ENCODE measurements at regions not wholly inside any gene's neighbourhood (a gene's known extent, or its start where the extent isn't known, plus 50 kb on each side); places are given as distances from the start of the nearest gene placed in this dataset.

DNA sequence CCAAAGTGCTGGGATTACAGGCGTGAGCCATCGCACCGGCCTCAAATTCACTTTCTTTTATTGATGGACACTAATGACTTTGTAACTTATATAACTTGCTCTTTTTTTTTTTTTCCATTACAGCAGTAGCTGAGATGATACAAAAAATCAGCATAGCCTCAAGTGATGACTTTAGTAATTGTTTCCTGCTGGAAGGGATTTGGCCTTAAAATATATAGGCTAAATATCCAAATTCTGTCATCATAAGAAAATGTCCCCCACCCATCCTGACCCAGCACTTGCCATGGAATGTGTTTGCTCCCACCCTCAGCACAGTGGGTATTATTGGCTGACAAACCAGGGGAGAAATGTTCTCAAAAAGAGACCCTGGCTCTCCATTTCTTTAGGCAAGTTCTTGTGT, 1264.1 kb upstream of the AUTS2 start:
- no peaks in the 10 kb centered on the region for H3K4me1 ChIP-seq (ENCODE audit: control insufficient read depth, low read depth, low read length)
- H3K9ac ChIP-seq (ENCODE audit: low read length): no peak overlapping the region
- no peaks in the 10 kb centered on the region for H3K36me3 ChIP-seq (ENCODE audit: control insufficient read depth, low read depth, low read length)
- no peaks in the 10 kb centered on the region for H3K27me3 ChIP-seq (ENCODE audit: control insufficient read depth, insufficient read depth, low read length)
- H3K9me3 ChIP-seq (ENCODE audit: control insufficient read depth, low read depth, low read length): peaks cover 4% of the 10 kb centered on the region
- H3K27ac ChIP-seq (ENCODE audit: low read length): no peak overlapping the region
- H3K4me3 ChIP-seq (ENCODE audit: low read length): no peak overlapping the region

DNA sequence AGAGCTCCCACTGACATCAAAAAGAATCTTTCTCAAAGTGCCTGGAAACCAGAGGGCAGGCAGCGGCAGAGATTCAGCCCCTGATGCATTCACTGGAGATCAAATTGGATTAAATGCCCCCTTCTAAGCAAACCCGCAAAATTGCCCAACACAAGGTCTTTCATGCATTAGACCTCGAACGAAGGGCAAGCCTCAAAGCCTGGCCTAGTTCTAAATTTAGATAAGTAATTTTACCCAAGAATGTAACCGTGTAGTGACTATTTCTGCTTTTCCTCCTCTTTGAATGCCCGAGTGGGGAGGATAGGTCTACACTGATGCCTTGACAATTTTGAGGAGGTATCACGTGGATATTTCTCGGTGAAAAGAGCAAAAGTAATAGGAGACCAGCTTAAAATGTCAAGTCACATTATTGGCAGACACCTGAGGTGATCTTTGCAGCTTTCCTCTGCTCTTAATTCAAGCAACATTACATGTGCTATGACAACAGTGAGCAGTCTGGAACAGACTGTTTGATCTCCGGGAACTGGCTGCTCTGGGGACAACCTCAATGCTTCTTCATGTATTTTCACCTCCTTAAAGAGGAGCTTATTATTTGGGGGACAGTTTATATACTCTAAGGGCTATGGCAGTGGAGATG, 1263.5 kb upstream of the AUTS2 start:
- Histone ChIP-seq H3K27ac (ENCODE audit: low read length) (no peak overlapping the region), H3K4me3 (ENCODE audit: low read length) (no peak overlapping the region), H3K4me1 (ENCODE audit: control insufficient read depth, low read depth, low read length) (no peaks in the 10 kb centered on the region), H3K36me3 (ENCODE audit: control insufficient read depth, low read depth, low read length) (no peaks in the 10 kb centered on the region), H3K9me3 (ENCODE audit: control insufficient read depth, low read depth, low read length) (peaks cover 4% of the 10 kb centered on the region), H3K9ac (ENCODE audit: low read length) (no peak overlapping the region), H3K27me3 (ENCODE audit: control insufficient read depth, insufficient read depth, low read length) (no peaks in the 10 kb centered on the region)

DNA sequence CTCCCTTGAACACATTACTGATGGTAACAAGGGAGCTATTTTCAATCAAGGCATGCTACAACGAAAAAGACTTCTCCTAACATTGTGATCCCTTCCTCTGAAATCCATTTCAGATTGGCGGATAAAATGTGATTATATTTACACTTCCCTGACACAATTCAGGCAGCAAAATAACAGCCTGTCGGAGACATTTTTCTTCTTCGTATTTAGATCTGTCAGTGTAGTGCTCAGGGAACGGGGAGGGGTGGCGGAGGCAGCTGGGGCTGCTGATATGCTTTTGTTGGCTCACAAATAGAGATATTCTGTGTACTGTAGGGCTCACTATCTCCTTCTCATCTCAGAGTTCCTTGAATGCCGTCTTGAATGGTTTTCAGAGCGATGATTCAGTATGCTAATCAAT, 1261.7 kb upstream of the AUTS2 start:
- Histone ChIP-seq H3K9ac (ENCODE audit: low read length) (no peak overlapping the region), H3K4me1 (ENCODE audit: control insufficient read depth, low read depth, low read length) (no peaks in the 10 kb centered on the region), H3K4me3 (ENCODE audit: low read length) (no peak overlapping the region), H3K9me3 (ENCODE audit: control insufficient read depth, low read depth, low read length) (no peaks in the 10 kb centered on the region), H3K27ac (ENCODE audit: low read length) (no peak overlapping the region), H3K27me3 (ENCODE audit: control insufficient read depth, insufficient read depth, low read length) (no peaks in the 10 kb centered on the region), H3K36me3 (ENCODE audit: control insufficient read depth, low read depth, low read length) (no peaks in the 10 kb centered on the region)

DNA sequence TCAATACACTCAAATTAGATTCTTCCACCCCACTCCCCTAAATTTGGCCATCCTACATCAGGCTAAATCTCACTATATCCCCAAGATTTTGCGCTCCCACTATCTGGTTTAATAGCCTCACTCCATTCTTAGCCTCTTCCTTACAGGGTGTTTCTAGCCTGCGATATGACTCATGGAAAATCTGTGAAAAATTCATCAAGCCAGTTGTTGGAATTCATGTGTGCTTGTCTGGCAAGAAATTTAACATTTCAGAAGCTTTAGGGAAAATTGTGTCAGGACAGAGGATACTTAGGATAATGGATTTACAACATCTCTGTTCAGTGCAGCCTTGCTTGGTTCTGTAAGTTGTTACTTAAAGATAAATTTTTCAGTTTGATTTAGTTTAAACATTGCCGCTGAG, 1249.9 kb upstream of the AUTS2 start:
- Histone ChIP-seq H3K27me3 (ENCODE audit: control insufficient read depth, insufficient read depth, low read length) (no peaks in the 10 kb centered on the region), H3K36me3 (ENCODE audit: control insufficient read depth, low read depth, low read length) (no peaks in the 10 kb centered on the region)

DNA sequence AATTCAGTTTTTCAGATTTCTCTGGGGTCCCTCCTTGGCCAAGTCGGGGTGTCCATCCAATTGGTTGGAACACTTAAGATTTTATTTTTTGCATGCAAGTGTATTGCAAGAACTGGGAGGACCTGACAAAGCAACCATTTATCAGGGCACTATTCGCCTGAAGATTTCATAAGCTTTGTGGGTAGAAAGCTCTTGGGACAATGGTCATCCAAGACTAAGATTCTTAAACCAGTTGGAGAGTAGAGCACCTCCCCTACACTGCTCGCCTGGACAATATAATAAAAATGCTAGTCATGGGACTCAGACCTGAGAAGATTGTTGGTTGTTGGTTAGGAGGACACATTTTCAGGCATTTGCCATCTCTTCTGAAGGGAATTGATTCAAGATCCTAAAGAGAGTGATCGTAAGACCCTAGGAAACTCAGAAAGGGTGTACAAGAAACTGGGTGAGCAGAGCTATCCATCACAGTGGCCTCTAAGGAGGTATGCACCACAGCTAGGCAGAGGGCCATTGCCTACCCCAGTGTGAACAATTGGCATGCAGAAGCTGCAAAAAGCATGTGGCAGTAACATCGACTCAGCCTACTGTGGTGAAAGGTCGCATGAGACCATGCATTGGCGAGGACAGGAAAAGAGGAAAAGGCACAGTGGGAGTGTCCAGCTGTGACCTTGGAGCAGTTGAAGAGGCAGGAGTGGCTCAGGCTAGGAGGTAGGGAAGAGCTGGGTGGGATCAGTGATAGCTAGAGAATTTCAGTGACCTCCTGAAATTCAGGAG, 1235.3 kb upstream of the AUTS2 start:
- Histone ChIP-seq H3K27me3 (ENCODE audit: control insufficient read depth, insufficient read depth, low read length) (no peaks in the 10 kb centered on the region), H3K27ac (ENCODE audit: low read length) (no peak overlapping the region), H3K9ac (ENCODE audit: low read length) (no peak overlapping the region), H3K4me3 (ENCODE audit: low read length) (no peak overlapping the region), H3K9me3 (ENCODE audit: control insufficient read depth, low read depth, low read length) (no peaks in the 10 kb centered on the region), H3K4me1 (ENCODE audit: control insufficient read depth, low read depth, low read length) (no peaks in the 10 kb centered on the region), H3K36me3 (ENCODE audit: control insufficient read depth, low read depth, low read length) (no peaks in the 10 kb centered on the region)

More for the DNA sequence above, 1249.9 kb upstream of the AUTS2 start:
- Histone ChIP-seq H3K4me1 (ENCODE audit: control insufficient read depth, low read depth, low read length) (no peaks in the 10 kb centered on the region), H3K4me3 (ENCODE audit: low read length) (no peak overlapping the region), H3K9me3 (ENCODE audit: control insufficient read depth, low read depth, low read length) (no peaks in the 10 kb centered on the region), H3K9ac (ENCODE audit: low read length) (no peak overlapping the region), H3K27ac (ENCODE audit: low read length) (no peak overlapping the region)

DNA sequence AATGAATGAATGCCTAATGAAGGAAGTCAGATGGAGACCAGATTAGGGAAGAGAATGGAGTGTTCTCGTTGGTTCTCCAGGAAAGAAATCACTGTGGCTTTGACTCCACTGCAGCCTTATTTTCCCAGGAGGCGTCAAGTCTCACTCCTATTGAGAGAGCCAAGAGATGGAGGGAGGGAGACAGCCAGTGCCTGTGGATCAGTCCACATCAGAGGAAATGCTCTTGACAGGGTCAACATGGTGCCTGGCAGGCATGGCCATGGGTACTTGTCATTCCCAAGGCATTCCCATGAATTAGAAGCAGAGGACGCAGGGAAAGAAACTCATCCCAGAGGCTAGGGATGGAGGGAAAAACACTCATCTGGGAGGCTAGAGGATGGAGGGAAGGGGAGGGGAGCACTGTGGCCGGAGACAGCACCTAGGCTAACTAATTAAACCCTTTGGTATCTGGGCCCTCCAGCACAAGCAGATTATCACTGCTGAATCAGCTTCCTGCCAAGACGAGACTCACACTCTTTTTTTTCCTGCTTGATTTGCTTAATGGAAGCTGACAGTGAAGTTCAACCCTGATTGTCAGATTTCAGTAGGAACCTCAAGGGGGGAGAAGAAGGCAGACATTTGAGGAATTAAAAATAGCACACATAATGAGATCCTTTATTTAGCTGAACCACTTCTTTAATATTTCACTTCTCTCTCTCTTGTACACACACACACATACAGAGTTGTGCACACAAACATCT, 1233.2 kb upstream of the AUTS2 start:
- Histone ChIP-seq H3K9me3 (ENCODE audit: control insufficient read depth, low read depth, low read length) (no peaks in the 10 kb centered on the region), H3K27me3 (ENCODE audit: control insufficient read depth, insufficient read depth, low read length) (no peaks in the 10 kb centered on the region), H3K9ac (ENCODE audit: low read length) (no peak overlapping the region), H3K36me3 (ENCODE audit: control insufficient read depth, low read depth, low read length) (no peaks in the 10 kb centered on the region), H3K4me3 (ENCODE audit: low read length) (no peak overlapping the region), H3K27ac (ENCODE audit: low read length) (no peak overlapping the region), H3K4me1 (ENCODE audit: control insufficient read depth, low read depth, low read length) (no peaks in the 10 kb centered on the region)

DNA sequence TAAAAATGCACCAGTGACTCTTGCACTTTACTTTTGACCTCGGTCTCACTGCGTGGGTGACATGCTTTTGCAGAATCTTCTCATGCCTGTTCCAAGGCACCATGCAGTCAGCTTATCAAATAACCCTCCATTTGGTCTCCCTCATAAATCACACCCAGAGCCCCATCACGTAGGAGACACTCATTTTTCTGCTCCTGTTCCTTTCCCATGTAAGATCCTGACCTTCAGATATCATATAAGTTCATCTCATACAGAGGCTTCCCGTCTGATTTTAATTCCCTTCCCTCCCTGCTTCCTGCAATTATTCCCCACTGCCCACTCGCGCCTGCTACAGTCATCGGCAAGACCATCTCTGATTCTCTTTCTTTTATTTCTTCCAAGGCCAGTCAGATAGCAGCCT, 1226.3 kb upstream of the AUTS2 start:
- no peak overlapping the region for H3K4me3 ChIP-seq (ENCODE audit: low read length)
- no peaks in the 10 kb centered on the region for H3K9me3 ChIP-seq (ENCODE audit: control insufficient read depth, low read depth, low read length)
- no peaks in the 10 kb centered on the region for H3K27me3 ChIP-seq (ENCODE audit: control insufficient read depth, insufficient read depth, low read length)
- no peak overlapping the region for H3K9ac ChIP-seq (ENCODE audit: low read length)
- H3K36me3 ChIP-seq (ENCODE audit: control insufficient read depth, low read depth, low read length): no peaks in the 10 kb centered on the region
- H3K4me1 ChIP-seq (ENCODE audit: control insufficient read depth, low read depth, low read length): no peaks in the 10 kb centered on the region
- H3K27ac ChIP-seq (ENCODE audit: low read length): no peak overlapping the region

DNA sequence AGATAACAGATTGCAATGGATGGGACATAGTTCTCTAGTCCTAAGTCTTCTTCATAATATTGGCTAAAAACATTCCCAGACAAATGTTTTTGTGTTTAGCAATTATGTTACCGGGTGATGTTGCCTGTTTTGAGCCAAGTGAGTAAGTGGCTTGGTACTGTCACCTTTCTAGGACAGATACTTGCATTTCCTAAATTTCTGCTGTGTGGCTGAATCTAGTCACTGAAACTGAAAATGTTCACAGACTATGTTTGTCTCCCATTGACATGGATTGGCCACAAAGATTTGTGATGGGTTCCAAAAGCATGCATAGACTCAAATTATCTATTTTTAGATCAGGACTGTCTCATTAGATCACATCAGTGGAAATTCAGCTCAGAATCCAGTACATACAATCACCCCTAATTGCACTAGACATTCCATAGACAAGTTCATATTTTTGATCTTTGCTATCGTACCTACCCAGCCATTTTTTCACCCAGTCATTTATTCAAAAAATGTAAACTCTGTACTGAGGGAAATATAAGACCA, 1222.1 kb upstream of the AUTS2 start:
- Histone ChIP-seq H3K9ac (ENCODE audit: low read length) (no peak overlapping the region), H3K27me3 (ENCODE audit: control insufficient read depth, insufficient read depth, low read length) (no peaks in the 10 kb centered on the region), H3K4me1 (ENCODE audit: control insufficient read depth, low read depth, low read length) (no peaks in the 10 kb centered on the region), H3K4me3 (ENCODE audit: low read length) (no peak overlapping the region), H3K36me3 (ENCODE audit: control insufficient read depth, low read depth, low read length) (no peaks in the 10 kb centered on the region), H3K27ac (ENCODE audit: low read length) (no peak overlapping the region), H3K9me3 (ENCODE audit: control insufficient read depth, low read depth, low read length) (no peaks in the 10 kb centered on the region)

DNA sequence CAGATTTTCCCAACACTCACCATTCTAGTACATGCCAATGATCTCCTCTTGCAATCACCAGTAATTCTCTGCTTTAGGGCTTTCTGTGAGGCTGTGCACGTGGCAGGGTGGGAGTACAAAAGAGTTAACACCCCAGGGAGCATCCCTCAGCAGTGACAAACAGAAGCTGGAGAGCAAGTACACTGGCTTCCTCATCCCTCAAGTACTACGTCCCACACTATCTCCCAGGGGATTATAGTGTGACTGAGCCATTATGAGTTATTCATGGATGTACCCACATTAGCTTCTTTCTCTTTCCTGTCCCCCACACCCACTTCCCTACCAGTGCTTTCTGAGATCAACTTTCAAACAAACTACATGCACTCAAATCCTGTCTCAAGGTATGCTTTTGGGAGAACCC, 1216.5 kb upstream of the AUTS2 start:
- no peak overlapping the region for H3K27ac ChIP-seq (ENCODE audit: low read length)
- H3K9ac ChIP-seq (ENCODE audit: low read length): no peak overlapping the region
- no peak overlapping the region for H3K4me3 ChIP-seq (ENCODE audit: low read length)
- H3K9me3 ChIP-seq (ENCODE audit: control insufficient read depth, low read depth, low read length): no peaks in the 10 kb centered on the region
- H3K4me1 ChIP-seq (ENCODE audit: control insufficient read depth, low read depth, low read length): no peaks in the 10 kb centered on the region
- no peaks in the 10 kb centered on the region for H3K27me3 ChIP-seq (ENCODE audit: control insufficient read depth, insufficient read depth, low read length)
- H3K36me3 ChIP-seq (ENCODE audit: control insufficient read depth, low read depth, low read length): no peaks in the 10 kb centered on the region

DNA sequence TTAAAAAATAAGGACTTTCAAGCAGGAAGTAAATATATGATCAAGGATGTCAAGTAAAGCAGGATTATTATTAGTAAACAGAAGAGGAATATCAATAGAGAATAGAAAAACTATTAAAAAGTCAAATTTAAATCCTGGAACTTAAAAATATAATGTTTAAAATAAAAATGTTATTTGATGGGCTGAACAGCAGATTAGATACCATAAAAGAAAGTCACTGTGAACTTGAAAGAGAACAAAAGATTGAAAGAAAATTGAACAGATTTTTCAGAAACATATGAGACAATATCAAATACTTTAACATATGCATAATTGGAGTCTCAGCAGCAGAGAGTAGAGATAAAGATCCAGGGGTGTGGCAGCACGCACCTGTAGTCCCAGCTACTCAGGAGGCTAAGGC, 1213.7 kb upstream of the AUTS2 start:
- Histone ChIP-seq H3K27ac (ENCODE audit: low read length) (no peak overlapping the region), H3K4me1 (ENCODE audit: control insufficient read depth, low read depth, low read length) (no peaks in the 10 kb centered on the region), H3K9me3 (ENCODE audit: control insufficient read depth, low read depth, low read length) (no peaks in the 10 kb centered on the region), H3K9ac (ENCODE audit: low read length) (no peak overlapping the region), H3K27me3 (ENCODE audit: control insufficient read depth, insufficient read depth, low read length) (no peaks in the 10 kb centered on the region), H3K36me3 (ENCODE audit: control insufficient read depth, low read depth, low read length) (no peaks in the 10 kb centered on the region), H3K4me3 (ENCODE audit: low read length) (no peak overlapping the region)

DNA sequence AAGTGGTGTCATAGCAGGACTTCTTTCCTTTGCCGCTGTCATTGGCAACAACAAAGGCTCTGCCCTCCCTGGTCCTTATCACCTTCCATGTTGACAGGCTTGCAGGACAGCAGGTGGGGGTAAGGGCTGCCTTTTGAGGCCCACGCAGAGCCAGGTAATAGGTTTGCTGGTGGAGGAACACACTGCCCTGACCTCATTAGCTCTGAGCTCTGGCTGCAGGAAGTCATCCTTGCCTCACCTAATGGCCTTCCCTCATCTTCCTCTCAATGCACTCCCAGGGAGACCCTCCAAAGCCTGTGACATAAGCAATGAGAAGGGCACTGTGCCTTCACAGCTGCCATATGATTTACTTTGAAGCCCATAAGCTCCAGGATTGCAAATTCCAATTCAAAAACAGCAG, 1205.2 kb upstream of the AUTS2 start:
- no peaks in the 10 kb centered on the region for H3K27me3 ChIP-seq (ENCODE audit: control insufficient read depth, insufficient read depth, low read length)
- H3K36me3 ChIP-seq (ENCODE audit: control insufficient read depth, low read depth, low read length): no peaks in the 10 kb centered on the region
- H3K9ac ChIP-seq (ENCODE audit: low read length): no peak overlapping the region

More for the DNA sequence above, 1205.2 kb upstream of the AUTS2 start:
- H3K4me3 ChIP-seq (ENCODE audit: low read length): no peak overlapping the region
- no peaks in the 10 kb centered on the region for H3K4me1 ChIP-seq (ENCODE audit: control insufficient read depth, low read depth, low read length)
- H3K27ac ChIP-seq (ENCODE audit: low read length): no peak overlapping the region
- no peaks in the 10 kb centered on the region for H3K9me3 ChIP-seq (ENCODE audit: control insufficient read depth, low read depth, low read length)
